ENCODE measurements at regions not wholly inside any gene's neighbourhood (a gene's known extent, or its start where the extent isn't known, plus 50 kb on each side); places are given as distances from the start of the nearest gene placed in this dataset.

GRCh38 chr7:42699380-42700178 lies 212.3 kb downstream of the C7orf25 start:
- no peak for TF ChIP-seq CTCF (IDR thresholded peaks at IDR 0.05)
- ATAC-seq (peak in 2 of 8 donors; percentile 47 to 49), DNase-seq (no peak)
- Histone ChIP-seq H3K9me3 (peaks cover 0 to 4% (median 0%) of the 10 kb centered on the region in 11 donors), H3K4me3 (peak overlapping the region in 1 of 10 donors; percentile 11), H3K36me3 (no peaks in the 10 kb centered on the region), H3K27ac (no peak overlapping the region), H3K27me3 (no peaks in the 10 kb centered on the region), H3K4me1 (peaks cover 0 to 42% (median 19%) of the 10 kb centered on the region in 9 donors)
- intact Hi-C loops (cut with DNase I): loop anchor here in 6 of 10 donors (10.0 kb wide), 4 partner anchors 705 to 755 kb away; no protein-coding TSS in a partner anchor
- WGBS, 2 donors: 34 to 35% methylated on average over 11 of the region's 11 CpGs

- intact Hi-C loops (cut with DNase I): loop anchor here in 6 of 10 donors (10.0 kb wide), 4 partner anchors 704 to 754 kb away; no protein-coding TSS in a partner anchor
Measured at GRCh38 chr7:42698600-42699374, 213.1 kb downstream of the C7orf25 start.

GRCh38 chr7:42694894-42695507 lies 216.9 kb downstream of the C7orf25 start:
- intact Hi-C loops (cut with DNase I): loop anchor here in 6 of 10 donors (10.0 kb wide), 4 partner anchors 700 to 750 kb away; no protein-coding TSS in a partner anchor
- H3K4me3 ChIP-seq: no peak overlapping the region
- no peaks in the 10 kb centered on the region for H3K36me3 ChIP-seq
- peaks cover 0 to 36% (median 12%) of the 10 kb centered on the region in 9 donors for H3K4me1 ChIP-seq
- DNase-seq (no peak), ATAC-seq (peak in 6 of 8 donors; percentile 19 to 69 (median 59))
- no peak for TF ChIP-seq CTCF (IDR thresholded peaks at IDR 0.05)
- H3K27me3 ChIP-seq: peaks cover 0 to 5% (median 0%) of the 10 kb centered on the region in 7 donors
- no peak overlapping the region for H3K27ac ChIP-seq
- H3K9me3 ChIP-seq: no peaks in the 10 kb centered on the region
- 52 to 57% methylated on average over 6 of the region's 6 CpGs for WGBS, 2 donors

More at GRCh38 chr7:42698600-42699374, 213.1 kb downstream of the C7orf25 start:
- no peak for ATAC-seq
- WGBS, 2 donors: 67 to 72% methylated on average over 7 of the region's 7 CpGs
- Histone ChIP-seq H3K27ac (no peak overlapping the region), H3K27me3 (peaks cover 0 to 3% (median 0%) of the 10 kb centered on the region in 7 donors), H3K36me3 (no peaks in the 10 kb centered on the region), H3K4me3 (no peak overlapping the region), H3K4me1 (peaks cover 0 to 46% (median 19%) of the 10 kb centered on the region in 9 donors), H3K9me3 (peaks cover 0 to 4% (median 0%) of the 10 kb centered on the region in 11 donors)
- TF ChIP-seq CTCF (IDR thresholded peaks at IDR 0.05): no peak
- no peak for DNase-seq

GRCh38 chr7:42693722-42694121 lies 218.1 kb downstream of the C7orf25 start:
- ATAC-seq: peak in 7 of 8 donors; percentile 26 to 61 (median 52)
- Histone ChIP-seq H3K4me1 (peaks cover 0 to 27% (median 3%) of the 10 kb centered on the region in 9 donors), H3K27me3 (peaks cover 0 to 5% (median 0%) of the 10 kb centered on the region in 7 donors), H3K36me3 (no peaks in the 10 kb centered on the region), H3K27ac (no peak overlapping the region), H3K9me3 (peaks cover 0 to 8% (median 0%) of the 10 kb centered on the region in 11 donors), H3K4me3 (no peak overlapping the region)
- intact Hi-C loops (cut with DNase I): loop anchor here in 6 of 10 donors (10.0 kb wide), 4 partner anchors 699 to 749 kb away; no protein-coding TSS in a partner anchor
- peak in 1 of 2 donors; percentile 15 for DNase-seq
- TF ChIP-seq CTCF (IDR thresholded peaks at IDR 0.05): no peak
- whole genome bisulfite sequencing, 2 donors: 89 to 96% methylated on average over 5 of the region's 5 CpGs

Data from heart right ventricle (tissue), 16 donors.